ENCODE measurements at regions not wholly inside any gene's neighbourhood (a gene's known extent, or its start where the extent isn't known, plus 50 kb on each side); places are given as distances from the start of the nearest gene placed in this dataset.
"Not testable (repeated sequence)": the region's sequence is repeated elsewhere in the genome, so short reads cannot be mapped to it uniquely, and the experiment has no call there.

GRCh38 chr16:29321585-29321984 lies 84.9 kb downstream of the NPIPB11 start:
- DNase-seq (ENCODE audit: extremely low read depth, insufficient read length): no peak
- Histone ChIP-seq H3K36me3 (ENCODE audit: control insufficient read depth, insufficient read depth, low read length) (no peaks in the 10 kb centered on the region), H3K27me3 (replicated peaks; ENCODE audit: control insufficient read depth, insufficient read depth, low read length) (no peaks in the 10 kb centered on the region), H3K4me3 (replicated peaks; ENCODE audit: low read depth, low read length) (no peak overlapping the region)
- TF ChIP-seq, protein P1, sequence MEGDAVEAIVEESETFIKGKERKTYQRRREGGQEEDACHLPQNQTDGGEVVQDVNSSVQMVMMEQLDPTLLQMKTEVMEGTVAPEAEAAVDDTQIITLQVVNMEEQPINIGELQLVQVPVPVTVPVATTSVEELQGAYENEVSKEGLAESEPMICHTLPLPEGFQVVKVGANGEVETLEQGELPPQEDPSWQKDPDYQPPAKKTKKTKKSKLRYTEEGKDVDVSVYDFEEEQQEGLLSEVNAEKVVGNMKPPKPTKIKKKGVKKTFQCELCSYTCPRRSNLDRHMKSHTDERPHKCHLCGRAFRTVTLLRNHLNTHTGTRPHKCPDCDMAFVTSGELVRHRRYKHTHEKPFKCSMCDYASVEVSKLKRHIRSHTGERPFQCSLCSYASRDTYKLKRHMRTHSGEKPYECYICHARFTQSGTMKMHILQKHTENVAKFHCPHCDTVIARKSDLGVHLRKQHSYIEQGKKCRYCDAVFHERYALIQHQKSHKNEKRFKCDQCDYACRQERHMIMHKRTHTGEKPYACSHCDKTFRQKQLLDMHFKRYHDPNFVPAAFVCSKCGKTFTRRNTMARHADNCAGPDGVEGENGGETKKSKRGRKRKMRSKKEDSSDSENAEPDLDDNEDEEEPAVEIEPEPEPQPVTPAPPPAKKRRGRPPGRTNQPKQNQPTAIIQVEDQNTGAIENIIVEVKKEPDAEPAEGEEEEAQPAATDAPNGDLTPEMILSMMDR (IDR thresholded peaks at IDR 0.05; ENCODE audit: insufficient read depth, low read length, poor library complexity, severe bottlenecking): no peak

GRCh38 chr16:29321000-29321393 lies 85.5 kb downstream of the NPIPB11 start:
- TF ChIP-seq, protein P1 (IDR thresholded peaks at IDR 0.05; ENCODE audit: insufficient read depth, low read length, poor library complexity, severe bottlenecking): no peak
- H3K36me3 ChIP-seq (ENCODE audit: control insufficient read depth, insufficient read depth, low read length): no peaks in the 10 kb centered on the region

DNA sequence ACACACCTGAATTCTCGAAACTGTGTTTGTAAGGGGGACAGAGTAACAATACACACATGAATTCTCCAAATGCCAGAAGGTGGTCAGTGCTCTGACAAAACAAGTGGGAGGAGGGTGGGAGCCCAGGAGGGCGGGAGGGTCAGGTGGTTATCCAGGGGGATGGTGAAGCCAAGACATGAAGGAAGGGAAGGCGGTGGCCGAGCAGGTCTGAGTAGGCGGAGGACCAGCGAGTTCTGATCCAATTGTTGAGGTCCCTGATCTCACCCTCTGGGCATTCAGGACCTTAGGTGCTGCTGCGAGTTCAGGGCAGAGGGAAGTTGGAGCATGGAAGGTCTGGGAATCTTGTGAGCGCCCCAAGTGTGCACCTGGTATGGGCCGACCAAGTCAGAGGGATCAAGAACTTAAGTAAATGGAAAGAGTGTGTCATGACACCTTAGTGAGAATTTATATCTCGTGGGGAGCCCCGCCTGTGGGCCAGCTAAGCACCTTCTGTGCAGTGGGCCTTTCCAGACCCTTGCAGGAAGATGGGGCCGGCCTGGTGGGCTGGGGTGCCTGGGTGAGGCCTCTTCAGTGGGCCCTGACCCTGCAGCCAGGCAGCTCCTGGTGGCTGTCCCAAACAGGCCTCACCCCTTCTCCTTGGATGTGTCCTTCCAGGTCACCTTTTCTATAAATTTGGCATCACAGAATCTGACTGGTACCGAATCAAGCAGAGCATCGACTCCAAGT lies 86.1 kb downstream of the NPIPB11 start:
- Histone ChIP-seq H3K27me3 (replicated peaks; ENCODE audit: control insufficient read depth, insufficient read depth, low read length) (no peaks in the 10 kb centered on the region), H3K36me3 (ENCODE audit: control insufficient read depth, insufficient read depth, low read length) (no peaks in the 10 kb centered on the region), H3K4me3 (replicated peaks; ENCODE audit: low read depth, low read length) (no peak overlapping the region)
- TF ChIP-seq, protein P1 (IDR thresholded peaks at IDR 0.05; ENCODE audit: insufficient read depth, low read length, poor library complexity, severe bottlenecking): no peak
- DNase-seq (ENCODE audit: extremely low read depth, insufficient read length): no peak

More at GRCh38 chr16:29321000-29321393, 85.5 kb downstream of the NPIPB11 start:
- no peak for DNase-seq (ENCODE audit: extremely low read depth, insufficient read length)
- H3K27me3 ChIP-seq (replicated peaks; ENCODE audit: control insufficient read depth, insufficient read depth, low read length): no peaks in the 10 kb centered on the region
- H3K4me3 ChIP-seq (replicated peaks; ENCODE audit: low read depth, low read length): no peak overlapping the region

GRCh38 chr16:29319726-29320125 lies 86.8 kb downstream of the NPIPB11 start:
- H3K4me3 ChIP-seq (replicated peaks; ENCODE audit: low read depth, low read length): no peak overlapping the region
- H3K27me3 ChIP-seq (replicated peaks; ENCODE audit: control insufficient read depth, insufficient read depth, low read length): no peaks in the 10 kb centered on the region
- DNase-seq (ENCODE audit: extremely low read depth, insufficient read length): no peak
- TF ChIP-seq, protein P1 (IDR thresholded peaks at IDR 0.05; ENCODE audit: insufficient read depth, low read length, poor library complexity, severe bottlenecking): no peak
- no peaks in the 10 kb centered on the region for H3K36me3 ChIP-seq (ENCODE audit: control insufficient read depth, insufficient read depth, low read length)

DNA sequence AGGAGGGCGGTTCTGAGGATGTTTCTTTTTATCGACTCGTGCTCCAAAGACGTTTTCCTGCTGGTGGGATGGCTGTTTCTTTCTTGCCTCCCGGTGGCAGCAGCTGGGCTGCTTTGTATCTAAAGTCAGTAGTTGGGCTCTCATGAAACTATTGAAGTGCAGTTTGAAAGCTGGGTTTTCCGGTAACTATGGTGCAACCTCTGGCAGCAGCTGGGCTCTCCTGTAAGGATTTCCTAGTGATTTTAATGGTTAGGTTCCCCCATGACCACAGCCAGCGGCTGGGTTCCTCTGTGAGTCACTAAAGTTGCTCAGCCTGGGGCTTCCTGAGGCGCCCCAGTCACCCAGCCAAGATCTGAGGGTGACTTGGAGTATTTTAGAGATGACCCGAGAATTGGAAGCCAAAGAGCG lies 87.9 kb downstream of the NPIPB11 start:
- H3K27me3 ChIP-seq (replicated peaks; ENCODE audit: control insufficient read depth, insufficient read depth, low read length); DNase-seq (ENCODE audit: extremely low read depth, insufficient read length); H3K36me3 ChIP-seq (ENCODE audit: control insufficient read depth, insufficient read depth, low read length); H3K4me3 ChIP-seq (replicated peaks; ENCODE audit: low read depth, low read length): not testable (repeated sequence)

- Histone ChIP-seq H3K4me3 (replicated peaks; ENCODE audit: low read depth, low read length) (no peak overlapping the region), H3K36me3 (ENCODE audit: control insufficient read depth, insufficient read depth, low read length) (no peaks in the 10 kb centered on the region), H3K27me3 (replicated peaks; ENCODE audit: control insufficient read depth, insufficient read depth, low read length) (no peaks in the 10 kb centered on the region; the same call in 1 of the 2 replicates)
- TF ChIP-seq, protein P1 (IDR thresholded peaks at IDR 0.05; ENCODE audit: insufficient read depth, low read length, poor library complexity, severe bottlenecking): no peak
- DNase-seq (ENCODE audit: extremely low read depth, insufficient read length): no peak
Observed at GRCh38 chr16:29318037-29318436, 88.5 kb downstream of the NPIPB11 start.
